CD4-positive, alpha-beta T cell (primary cell): ENCODE measurements at regions not wholly inside any gene's neighbourhood (a gene's known extent, or its start where the extent isn't known, plus 50 kb on each side); places are given as distances from the start of the nearest gene placed in this dataset.

Source experiments
- ATAC-seq: fragments of 200-7000 bp; cut with Tn5 transposase; one replicate; pipeline ENCODE4 v1.10.0; 2022; ENCODE audit warnings: mild to moderate bottlenecking; ENCODE audit not compliant: poor library complexity
- CTCF ChIA-PET: fragments of 350-600 bp; sonication (Branson Sonifier 250); formaldehyde crosslinking; loops from one replicate; lab custom pipeline; 2021; ENCODE audit warnings: antibody characterized with exemption, inconsistent platforms; lab: Charles Lee
- POLR2A ChIA-PET: fragments of 350-600 bp; sonication (Branson Sonifier 250); formaldehyde crosslinking; loops from one replicate; lab custom pipeline; 2021; ENCODE audit warnings: antibody characterized with exemption, inconsistent platforms; lab: Charles Lee
- DNase-seq, 14 experiments: peaks; one replicate each; pipeline ENCODE4 v3.0.0-alpha.2; 2013 to 2020; ENCODE audit warnings: mixed read lengths in 2 of 14
- H3K27ac ChIP-seq, 2 donors: one replicate each; pipeline versions ENCODE4 v1.5.1 to v1.7.0; 2013; ENCODE audit warnings: low read length in 2 of 2, low read depth in 1 of 2, mild to moderate bottlenecking in 1 of 2
- H3K27me3 ChIP-seq, 2 experiments: 1 replicate in 1 of 2; 2 replicates in 1 of 2; pipeline versions ENCODE4 v1.6.1 to v1.7.0; 2013; ENCODE audit warnings: low read length in 2 of 2, control low read depth in 1 of 2, mild to moderate bottlenecking in 1 of 2, moderate library complexity in 1 of 2; ENCODE audit not compliant: insufficient read depth in 2 of 2, control insufficient read depth in 1 of 2
- H3K36me3 ChIP-seq: one replicate; pipeline ENCODE4 v1.6.1; 2013; ENCODE audit warnings: low read length, control low read depth; ENCODE audit not compliant: insufficient read depth
- H3K4me1 ChIP-seq: one replicate; pipeline ENCODE4 v1.6.1; 2013; ENCODE audit warnings: low read length, control low read depth; ENCODE audit not compliant: insufficient read depth
- H3K4me3 ChIP-seq: one replicate; pipeline ENCODE4 v1.5.1; 2013; ENCODE audit warnings: mild to moderate bottlenecking, low read length, moderate library complexity
- H3K9me3 ChIP-seq, 2 experiments: 1 replicate in 1 of 2; 2 replicates in 1 of 2; pipeline versions ENCODE4 v1.6.1 to v1.7.0; 2013; ENCODE audit warnings: low read length in 2 of 2, mild to moderate bottlenecking in 2 of 2, control low read depth in 1 of 2, moderate library complexity in 1 of 2; ENCODE audit not compliant: control insufficient read depth in 1 of 2, insufficient read depth in 1 of 2
- H3K27ac Mint-ChIP-seq: one replicate; pipeline ENCODE4 v1.8.0; 2020; ENCODE audit warnings: mixed read lengths
- H3K27me3 Mint-ChIP-seq: one replicate; pipeline ENCODE4 v1.8.0; 2021; ENCODE audit warnings: mixed read lengths
- H3K36me3 Mint-ChIP-seq: one replicate; pipeline ENCODE4 v1.8.0; 2021; ENCODE audit warnings: low read depth, mixed read lengths
- H3K4me1 Mint-ChIP-seq: one replicate; pipeline ENCODE4 v1.8.0; 2021; ENCODE audit warnings: low read depth, mixed read lengths
- H3K4me3 Mint-ChIP-seq: one replicate; pipeline ENCODE4 v1.8.0; 2020; ENCODE audit warnings: mild to moderate bottlenecking, mixed read lengths
- H3K9me3 Mint-ChIP-seq: one replicate; pipeline ENCODE4 v1.8.0; 2020; ENCODE audit warnings: mixed read lengths
- CTCF ChIP-seq: fragments of 200-600 bp; IDR thresholded peaks from one replicate; pipeline ENCODE4 v1.8.0; 2022; ENCODE audit warnings: antibody characterized with exemption, mild to moderate bottlenecking
- intact Hi-C, 2 experiments: fragments of 100-400 bp; cut with DNase I in 1 of 2; cut with micrococcal nuclease in 1 of 2; formaldehyde crosslinking; loops; one replicate each; pipeline versions ENCODE4 v1.15.1 to v1.9.0; 2023 to 2025; cut with DNase I, micrococcal nuclease

- no peak for ATAC-seq
- CTCF ChIA-PET = no interaction called here
- H3K4me1 Mint-ChIP-seq = no peaks in the 10 kb centered on the region
Measured at GRCh38 chr5:4442221-4442620, 697.9 kb upstream of the ADAMTS16 start.

GRCh38 chr5:4447657-4448056 lies 692.5 kb upstream of the ADAMTS16 start:
- H3K27me3 Mint-ChIP-seq = no peaks in the 10 kb centered on the region
- ATAC-seq (no peak), DNase-seq (no peak)
- no peak overlapping the region for H3K27ac ChIP-seq
- ChIA-PET POLR2A (no interaction called here), CTCF (no interaction called here)
- H3K27ac Mint-ChIP-seq = no peak overlapping the region
- H3K9me3 ChIP-seq = peaks cover 3 to 7% of the 10 kb centered on the region in 2 experiments
- H3K4me3 Mint-ChIP-seq = no peak overlapping the region
- H3K9me3 Mint-ChIP-seq = peaks cover 16% of the 10 kb centered on the region
- no peaks in the 10 kb centered on the region for H3K36me3 ChIP-seq
- no peaks in the 10 kb centered on the region for H3K27me3 ChIP-seq
- intact Hi-C loops = no loop called here
- no peaks in the 10 kb centered on the region for H3K4me1 Mint-ChIP-seq
- H3K4me3 ChIP-seq = no peak overlapping the region
- no peaks in the 10 kb centered on the region for H3K36me3 Mint-ChIP-seq
- TF ChIP-seq CTCF = no peak
- H3K4me1 ChIP-seq = no peaks in the 10 kb centered on the region

More at GRCh38 chr5:4442221-4442620, 697.9 kb upstream of the ADAMTS16 start:
- H3K36me3 Mint-ChIP-seq = no peaks in the 10 kb centered on the region
- peaks cover 10% of the 10 kb centered on the region for H3K9me3 Mint-ChIP-seq
- H3K36me3 ChIP-seq = no peaks in the 10 kb centered on the region
- H3K27me3 Mint-ChIP-seq = no peaks in the 10 kb centered on the region
- peaks cover 8 to 13% of the 10 kb centered on the region in 2 experiments for H3K9me3 ChIP-seq
- H3K4me3 Mint-ChIP-seq = no peak overlapping the region
- no peak for TF ChIP-seq CTCF
- no peak overlapping the region for H3K27ac Mint-ChIP-seq
- POLR2A ChIA-PET = no interaction called here
- intact Hi-C loops = no loop called here
- H3K4me1 ChIP-seq = no peaks in the 10 kb centered on the region
- no peak overlapping the region for H3K27ac ChIP-seq
- DNase-seq = no peak
- no peaks in the 10 kb centered on the region for H3K27me3 ChIP-seq
- no peak overlapping the region for H3K4me3 ChIP-seq

GRCh38 chr5:4453655-4454054 lies 686.5 kb upstream of the ADAMTS16 start:
- ATAC-seq (no peak), DNase-seq (no peak)
- Histone ChIP-seq H3K9me3 (no peaks in the 10 kb centered on the region), H3K4me3 (no peak overlapping the region), H3K36me3 (no peaks in the 10 kb centered on the region), H3K27ac (no peak overlapping the region), H3K4me1 (no peaks in the 10 kb centered on the region), H3K27me3 (no peaks in the 10 kb centered on the region)
- POLR2A ChIA-PET = no interaction called here
- CTCF ChIA-PET = no interaction called here
- intact Hi-C loops = no loop called here
- Mint-ChIP-seq H3K27me3 (no peaks in the 10 kb centered on the region), H3K4me1 (no peaks in the 10 kb centered on the region), H3K4me3 (no peak overlapping the region), H3K36me3 (no peaks in the 10 kb centered on the region), H3K27ac (no peak overlapping the region), H3K9me3 (peaks cover 5% of the 10 kb centered on the region)
- no peak for TF ChIP-seq CTCF
